HepG2 (cell line): ENCODE measurements at regions not wholly inside any gene's neighbourhood (a gene's known extent, or its start where the extent isn't known, plus 50 kb on each side); places are given as distances from the start of the nearest gene placed in this dataset.

ENCODE experiments used
- GZF1 ChIP-seq: sonication (generic); formaldehyde crosslinking; IDR thresholded peaks from 2 replicates; pipeline ENCODE4 v1.5.1; 2020; ENCODE audit warnings: mild to moderate bottlenecking, missing genetic modification reagents
- PHB2 ChIP-seq: fragments of 450-650 bp; IDR thresholded peaks from 2 replicates; pipeline ENCODE4 v1.6.1; 2018; ENCODE audit not compliant: partially characterized antibody
- SALL1 ChIP-seq: sonication (generic); formaldehyde crosslinking; IDR thresholded peaks from 2 replicates; pipeline ENCODE4 v1.8.0; 2022; ENCODE audit warnings: mild to moderate bottlenecking, missing genetic modification reagents
- SOX13 ChIP-seq, 3 experiments: fragments of 450-650 bp in 1 of 3; sonication (generic) in 1 of 3; formaldehyde crosslinking in 1 of 3; IDR thresholded peaks in 2 of 3; conservative IDR thresholded peaks in 1 of 3; 2 replicates each; pipeline versions ENCODE4 v1.5.0 to v1.6.1; 2016 to 2020; ENCODE audit warnings: antibody characterized with exemption in 1 of 3, mild to moderate bottlenecking in 1 of 3, missing compliant biosample characterization in 1 of 3, missing genetic modification reagents in 1 of 3, moderate library complexity in 1 of 3
- ZNF256 ChIP-seq: sonication (generic); formaldehyde crosslinking; conservative IDR thresholded peaks from 2 replicates; pipeline ENCODE4 v1.4.0; 2020; ENCODE audit warnings: missing genetic modification reagents
- ZNF337 ChIP-seq: sonication (generic); formaldehyde crosslinking; IDR thresholded peaks from 2 replicates; pipeline ENCODE4 v1.5.1; 2020; ENCODE audit warnings: missing genetic modification reagents, low read depth, mild to moderate bottlenecking, borderline replicate concordance
- ZNF350 ChIP-seq: sonication (generic); formaldehyde crosslinking; IDR thresholded peaks from 2 replicates; pipeline ENCODE4 v1.4.0; 2020; ENCODE audit warnings: mild to moderate bottlenecking, low read depth, missing genetic modification reagents, borderline replicate concordance
- ZNF652 ChIP-seq: IDR thresholded peaks from 2 replicates; pipeline ENCODE4 v1.6.1; 2016; ENCODE audit warnings: low read depth, borderline replicate concordance
- ZNF83 ChIP-seq: sonication (generic); formaldehyde crosslinking; IDR thresholded peaks from 2 replicates; pipeline ENCODE4 v1.4.0; 2020; ENCODE audit warnings: missing genetic modification reagents, mild to moderate bottlenecking, borderline replicate concordance
- TF ChIP-seq, protein P1 (sequence below): sonication (generic); formaldehyde crosslinking; IDR thresholded peaks from 2 replicates; pipeline ENCODE4 v1.4.0; 2020; ENCODE audit warnings: mild to moderate bottlenecking, missing genetic modification reagents
- TF ChIP-seq, protein P2 (sequence below): sonication (generic); formaldehyde crosslinking; IDR thresholded peaks from 2 replicates; pipeline ENCODE4 v1.5.0; 2020; ENCODE audit warnings: mild to moderate bottlenecking, missing genetic modification reagents
- TF ChIP-seq, protein P3 (sequence below): sonication (generic); formaldehyde crosslinking; conservative IDR thresholded peaks from 2 replicates; pipeline ENCODE4 v1.5.0; 2020; ENCODE audit warnings: missing genetic modification reagents
- TF ChIP-seq, protein P4 (sequence below): IDR thresholded peaks from 2 replicates; pipeline ENCODE4 v1.6.1; 2012; ENCODE audit warnings: inconsistent platforms
- TF ChIP-seq, protein P5 (sequence below): sonication (generic); formaldehyde crosslinking; IDR thresholded peaks from 2 replicates; pipeline ENCODE4 v1.8.1; 2023; ENCODE audit warnings: mild to moderate bottlenecking, inconsistent platforms, moderate library complexity, missing genetic modification reagents, borderline replicate concordance
- TF ChIP-seq, protein P6 (sequence below): sonication (generic); formaldehyde crosslinking; IDR thresholded peaks from 2 replicates; pipeline ENCODE4 v1.8.1; 2023; ENCODE audit warnings: mild to moderate bottlenecking, missing genetic modification reagents, borderline replicate concordance
- TF ChIP-seq, protein P7 (sequence below): sonication (generic); formaldehyde crosslinking; IDR thresholded peaks from 2 replicates; pipeline ENCODE4 v1.8.0; 2022; ENCODE audit warnings: missing genetic modification reagents, mild to moderate bottlenecking, borderline replicate concordance

DNA sequence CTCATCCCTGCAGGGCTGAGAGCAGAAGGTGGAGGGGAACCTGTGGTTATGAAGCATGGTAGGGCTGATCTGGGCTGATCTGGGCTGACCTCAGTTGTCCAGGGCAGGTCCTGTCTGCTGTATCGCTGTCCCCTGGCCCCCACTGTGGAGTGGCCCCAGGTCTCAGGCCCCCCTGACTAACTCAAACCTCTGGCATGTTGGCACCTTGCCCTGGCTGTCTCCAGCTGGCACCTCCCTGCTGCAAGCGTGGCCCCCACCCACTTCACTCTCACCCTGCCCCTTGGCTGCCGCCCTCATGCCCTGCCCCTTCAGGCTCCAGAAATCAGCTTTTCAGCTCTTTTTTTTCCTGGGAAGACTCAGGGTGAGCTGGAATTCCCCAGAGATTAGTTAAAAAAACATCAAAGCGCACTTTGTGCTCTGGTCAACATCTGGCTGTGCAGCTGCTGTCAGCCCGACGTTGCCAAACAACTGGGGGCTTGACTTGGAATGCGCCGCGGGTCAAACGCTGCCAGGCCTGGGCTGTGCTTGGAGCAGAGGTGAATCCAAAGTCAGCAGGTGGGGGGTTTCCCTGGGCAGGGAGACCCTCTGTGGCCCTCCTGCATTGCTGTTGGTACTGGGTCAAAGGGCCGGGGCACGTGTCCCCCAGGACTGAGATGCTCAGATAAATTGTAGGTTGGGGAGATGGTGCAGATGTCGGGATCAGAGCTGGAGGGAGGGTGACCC, 173.8 kb upstream of the HDAC4 start (continued):
- TF ChIP-seq, protein P1, sequence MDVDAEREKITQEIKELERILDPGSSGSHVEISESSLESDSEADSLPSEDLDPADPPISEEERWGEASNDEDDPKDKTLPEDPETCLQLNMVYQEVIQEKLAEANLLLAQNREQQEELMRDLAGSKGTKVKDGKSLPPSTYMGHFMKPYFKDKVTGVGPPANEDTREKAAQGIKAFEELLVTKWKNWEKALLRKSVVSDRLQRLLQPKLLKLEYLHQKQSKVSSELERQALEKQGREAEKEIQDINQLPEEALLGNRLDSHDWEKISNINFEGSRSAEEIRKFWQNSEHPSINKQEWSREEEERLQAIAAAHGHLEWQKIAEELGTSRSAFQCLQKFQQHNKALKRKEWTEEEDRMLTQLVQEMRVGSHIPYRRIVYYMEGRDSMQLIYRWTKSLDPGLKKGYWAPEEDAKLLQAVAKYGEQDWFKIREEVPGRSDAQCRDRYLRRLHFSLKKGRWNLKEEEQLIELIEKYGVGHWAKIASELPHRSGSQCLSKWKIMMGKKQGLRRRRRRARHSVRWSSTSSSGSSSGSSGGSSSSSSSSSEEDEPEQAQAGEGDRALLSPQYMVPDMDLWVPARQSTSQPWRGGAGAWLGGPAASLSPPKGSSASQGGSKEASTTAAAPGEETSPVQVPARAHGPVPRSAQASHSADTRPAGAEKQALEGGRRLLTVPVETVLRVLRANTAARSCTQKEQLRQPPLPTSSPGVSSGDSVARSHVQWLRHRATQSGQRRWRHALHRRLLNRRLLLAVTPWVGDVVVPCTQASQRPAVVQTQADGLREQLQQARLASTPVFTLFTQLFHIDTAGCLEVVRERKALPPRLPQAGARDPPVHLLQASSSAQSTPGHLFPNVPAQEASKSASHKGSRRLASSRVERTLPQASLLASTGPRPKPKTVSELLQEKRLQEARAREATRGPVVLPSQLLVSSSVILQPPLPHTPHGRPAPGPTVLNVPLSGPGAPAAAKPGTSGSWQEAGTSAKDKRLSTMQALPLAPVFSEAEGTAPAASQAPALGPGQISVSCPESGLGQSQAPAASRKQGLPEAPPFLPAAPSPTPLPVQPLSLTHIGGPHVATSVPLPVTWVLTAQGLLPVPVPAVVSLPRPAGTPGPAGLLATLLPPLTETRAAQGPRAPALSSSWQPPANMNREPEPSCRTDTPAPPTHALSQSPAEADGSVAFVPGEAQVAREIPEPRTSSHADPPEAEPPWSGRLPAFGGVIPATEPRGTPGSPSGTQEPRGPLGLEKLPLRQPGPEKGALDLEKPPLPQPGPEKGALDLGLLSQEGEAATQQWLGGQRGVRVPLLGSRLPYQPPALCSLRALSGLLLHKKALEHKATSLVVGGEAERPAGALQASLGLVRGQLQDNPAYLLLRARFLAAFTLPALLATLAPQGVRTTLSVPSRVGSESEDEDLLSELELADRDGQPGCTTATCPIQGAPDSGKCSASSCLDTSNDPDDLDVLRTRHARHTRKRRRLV (CRISPR knock-in tag): no peak; the same call in none of the 2 replicates
- no peak for TF ChIP-seq ZNF83
- TF ChIP-seq SALL1 (CRISPR knock-in tag): peak; percentile 94
- TF ChIP-seq, protein P2, sequence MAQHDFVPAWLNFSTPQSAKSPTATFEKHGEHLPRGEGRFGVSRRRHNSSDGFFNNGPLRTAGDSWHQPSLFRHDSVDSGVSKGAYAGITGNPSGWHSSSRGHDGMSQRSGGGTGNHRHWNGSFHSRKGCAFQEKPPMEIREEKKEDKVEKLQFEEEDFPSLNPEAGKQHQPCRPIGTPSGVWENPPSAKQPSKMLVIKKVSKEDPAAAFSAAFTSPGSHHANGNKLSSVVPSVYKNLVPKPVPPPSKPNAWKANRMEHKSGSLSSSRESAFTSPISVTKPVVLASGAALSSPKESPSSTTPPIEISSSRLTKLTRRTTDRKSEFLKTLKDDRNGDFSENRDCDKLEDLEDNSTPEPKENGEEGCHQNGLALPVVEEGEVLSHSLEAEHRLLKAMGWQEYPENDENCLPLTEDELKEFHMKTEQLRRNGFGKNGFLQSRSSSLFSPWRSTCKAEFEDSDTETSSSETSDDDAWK (CRISPR knock-in tag): no peak
- no peak for TF ChIP-seq ZNF652 (CRISPR knock-in tag)
- no peak for TF ChIP-seq ZNF256 (CRISPR knock-in tag)
- TF ChIP-seq, protein P3, sequence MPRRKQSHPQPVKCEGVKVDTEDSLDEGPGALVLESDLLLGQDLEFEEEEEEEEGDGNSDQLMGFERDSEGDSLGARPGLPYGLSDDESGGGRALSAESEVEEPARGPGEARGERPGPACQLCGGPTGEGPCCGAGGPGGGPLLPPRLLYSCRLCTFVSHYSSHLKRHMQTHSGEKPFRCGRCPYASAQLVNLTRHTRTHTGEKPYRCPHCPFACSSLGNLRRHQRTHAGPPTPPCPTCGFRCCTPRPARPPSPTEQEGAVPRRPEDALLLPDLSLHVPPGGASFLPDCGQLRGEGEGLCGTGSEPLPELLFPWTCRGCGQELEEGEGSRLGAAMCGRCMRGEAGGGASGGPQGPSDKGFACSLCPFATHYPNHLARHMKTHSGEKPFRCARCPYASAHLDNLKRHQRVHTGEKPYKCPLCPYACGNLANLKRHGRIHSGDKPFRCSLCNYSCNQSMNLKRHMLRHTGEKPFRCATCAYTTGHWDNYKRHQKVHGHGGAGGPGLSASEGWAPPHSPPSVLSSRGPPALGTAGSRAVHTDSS: no peak
- TF ChIP-seq, protein P4, sequence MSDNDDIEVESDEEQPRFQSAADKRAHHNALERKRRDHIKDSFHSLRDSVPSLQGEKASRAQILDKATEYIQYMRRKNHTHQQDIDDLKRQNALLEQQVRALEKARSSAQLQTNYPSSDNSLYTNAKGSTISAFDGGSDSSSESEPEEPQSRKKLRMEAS: 0 out of 2 replicates have a peak, but pooled peaks have one; percentile 54
- no peak for TF ChIP-seq PHB2
- TF ChIP-seq, protein P5, sequence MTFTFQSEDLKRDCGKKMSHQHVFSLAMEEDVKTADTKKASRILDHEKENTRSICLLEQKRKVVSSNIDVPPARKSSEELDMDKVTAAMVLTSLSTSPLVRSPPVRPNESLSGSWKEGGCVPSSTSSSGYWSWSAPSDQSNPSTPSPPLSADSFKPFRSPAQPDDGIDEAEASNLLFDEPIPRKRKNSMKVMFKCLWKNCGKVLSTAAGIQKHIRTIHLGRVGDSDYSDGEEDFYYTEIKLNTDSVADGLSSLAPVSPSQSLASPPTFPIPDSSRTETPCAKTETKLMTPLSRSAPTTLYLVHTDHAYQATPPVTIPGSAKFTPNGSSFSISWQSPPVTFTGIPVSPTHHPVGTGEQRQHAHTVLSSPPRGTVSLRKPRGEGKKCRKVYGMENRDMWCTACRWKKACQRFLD (CRISPR knock-in tag): 0 out of 2 replicates have a peak, but pooled peaks have one; percentile 18
- peak; percentile 55; the same call in 1 of the 2 replicates for TF ChIP-seq ZNF350 (CRISPR knock-in tag)
- TF ChIP-seq, protein P6, sequence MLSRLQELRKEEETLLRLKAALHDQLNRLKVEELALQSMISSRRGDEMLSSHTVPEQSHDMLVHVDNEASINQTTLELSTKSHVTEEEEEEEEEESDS (CRISPR knock-in tag): 0 out of 2 replicates have a peak, but pooled peaks have one; percentile 43
- TF ChIP-seq GZF1 (CRISPR knock-in tag): 0 out of 2 replicates have a peak, but pooled peaks have one; percentile 51
- TF ChIP-seq, protein P7, sequence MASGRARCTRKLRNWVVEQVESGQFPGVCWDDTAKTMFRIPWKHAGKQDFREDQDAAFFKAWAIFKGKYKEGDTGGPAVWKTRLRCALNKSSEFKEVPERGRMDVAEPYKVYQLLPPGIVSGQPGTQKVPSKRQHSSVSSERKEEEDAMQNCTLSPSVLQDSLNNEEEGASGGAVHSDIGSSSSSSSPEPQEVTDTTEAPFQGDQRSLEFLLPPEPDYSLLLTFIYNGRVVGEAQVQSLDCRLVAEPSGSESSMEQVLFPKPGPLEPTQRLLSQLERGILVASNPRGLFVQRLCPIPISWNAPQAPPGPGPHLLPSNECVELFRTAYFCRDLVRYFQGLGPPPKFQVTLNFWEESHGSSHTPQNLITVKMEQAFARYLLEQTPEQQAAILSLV (CRISPR knock-in tag): 0 out of 2 replicates have a peak, but pooled peaks have one; percentile 53
- peak; percentile 23; the same call in 1 of the 2 replicates for TF ChIP-seq SOX13 (IDR thresholded peaks at IDR 0.05)
- TF ChIP-seq SOX13 (CRISPR knock-in tag; conservative IDR thresholded peaks at IDR 0.05 in 1 of 2, IDR thresholded peaks at IDR 0.05 in 1 of 2): peak in 1 of 2 experiments; percentile 81; a peak in 2 of 4 replicates
- peak; percentile 63; the same call in 1 of the 2 replicates for TF ChIP-seq ZNF337 (CRISPR knock-in tag)
